ENCODE measurements at regions not wholly inside any gene's neighbourhood (a gene's known extent, or its start where the extent isn't known, plus 50 kb on each side); places are given as distances from the start of the nearest gene placed in this dataset.
A peak's percentile ranks its signal among the peaks of the same experiment; 100 is the strongest.

- DNase-seq: no peak
Measured at GRCh38 chr14:101233808-101234207, 327.5 kb upstream of the DIO3 start.

GRCh38 chr14:101234244-101234937, 326.9 kb upstream of the DIO3 start:
- no peak for DNase-seq

- no peak for DNase-seq
Measured at GRCh38 chr14:101234999-101235334, 326.3 kb upstream of the DIO3 start.

GRCh38 chr14:101235335-101236103, 325.8 kb upstream of the DIO3 start:
- DNase-seq: peak; percentile 66

GRCh38 chr14:101236496-101237251, 324.6 kb upstream of the DIO3 start:
- no peak for DNase-seq

GRCh38 chr14:101237252-101237616, 324.1 kb upstream of the DIO3 start:
- DNase-seq: no peak

GRCh38 chr14:101239065-101239464, 322.2 kb upstream of the DIO3 start:
- no peak for DNase-seq

- no peak for DNase-seq
Measured at GRCh38 chr14:101241147-101241546, 320.1 kb upstream of the DIO3 start.

- DNase-seq: no peak
Measured at GRCh38 chr14:101241807-101242278, 319.5 kb upstream of the DIO3 start.

- no peak for DNase-seq
Measured at GRCh38 chr14:101242442-101243385, 318.6 kb upstream of the DIO3 start.

GRCh38 chr14:101243587-101244338, 317.5 kb upstream of the DIO3 start:
- no peak for DNase-seq

- no peak for DNase-seq
Measured at GRCh38 chr14:101246894-101247841, 314.1 kb upstream of the DIO3 start.

- DNase-seq: no peak
Measured at GRCh38 chr14:101247842-101248725, 313.2 kb upstream of the DIO3 start.

- DNase-seq: no peak
Measured at GRCh38 chr14:101248840-101249675, 312.2 kb upstream of the DIO3 start.

GRCh38 chr14:101249676-101250036, 311.6 kb upstream of the DIO3 start:
- no peak for DNase-seq

- no peak for DNase-seq
Measured at GRCh38 chr14:101250336-101250947, 310.9 kb upstream of the DIO3 start.

GRCh38 chr14:101250948-101251811, 310.1 kb upstream of the DIO3 start:
- DNase-seq: no peak

All from COR-L47 (cell line).